K562 (cell line): ENCODE measurements at regions not wholly inside any gene's neighbourhood (a gene's known extent, or its start where the extent isn't known, plus 50 kb on each side); places are given as distances from the start of the nearest gene placed in this dataset.
A peak's percentile ranks its signal among the peaks of the same experiment; 100 is the strongest.

Experiments used
- ATAC-seq: fragments of 200-7000 bp; cut with Tn5 transposase; 3 replicates; pipeline ENCODE4 v1.9.1; 2020; ENCODE audit warnings: moderate library complexity
- BruUV-seq: library from RNA; stranded (reverse); fragments of 400-500 nt; replicated peaks from 2 replicates; lab custom pipeline; 2021; lab: Mats Ljungman, UMichigan
- CTCF ChIA-PET: fragments of 300-600 bp; formaldehyde crosslinking; extraction: SDS; loops from one replicate; lab custom pipeline; 2021; ENCODE audit warnings: low intra/inter-chr PET ratio; lab: Yijun Ruan, JAX
- POLR2A ChIA-PET: fragments of 300-600, 350-650 bp; sonication (Branson Sonifier 250); formaldehyde crosslinking; extraction: SDS; loops from one replicate; lab custom pipeline; 2021; ENCODE audit warnings: antibody characterized with exemption, inconsistent platforms; lab: Yijun Ruan, JAX
- DNase-seq, 4 experiments: peaks; one replicate each; pipeline versions ENCODE4 v3.0.0 to v3.0.0-alpha.2; 2011 to 2018; ENCODE audit warnings: low spot score in 3 of 4, mixed read lengths in 3 of 4; ENCODE audit errors: extremely low read depth in 1 of 4
- FAIRE-seq: peaks from 2 replicates; lab custom pipeline; 2011; peaks lifted over from hg19 to GRCh38; lab: Jason Lieb, UNC
- H2AFZ ChIP-seq: 2 replicates; pipeline ENCODE4 v1.6.0; 2011; ENCODE audit warnings: low read depth, low read length, control low read depth, inconsistent platforms
- H3K27ac ChIP-seq: fragments of 200-600 bp; 3 replicates; pipeline ENCODE4 v1.8.0; 2011; ENCODE audit warnings: low read depth, mild to moderate bottlenecking, control low read depth, inconsistent platforms, low read length, moderate library complexity, mixed read lengths; ENCODE audit errors: extremely low read depth
- H3K27me3 ChIP-seq, 2 experiments: fragments of 300-600 bp in 1 of 2; 2 replicates in 1 of 2; 3 replicates in 1 of 2; pipeline versions ENCODE4 v1.6.0 to v1.8.0; 2011; ENCODE audit warnings: inconsistent platforms in 2 of 2, low read length in 2 of 2, mild to moderate bottlenecking in 1 of 2, mixed read lengths in 1 of 2, moderate library complexity in 1 of 2; ENCODE audit not compliant: control insufficient read depth in 2 of 2, insufficient read depth in 2 of 2
- H3K36me3 ChIP-seq: fragments of 300-600 bp; 3 replicates; pipeline ENCODE4 v1.8.0; 2011; ENCODE audit warnings: mild to moderate bottlenecking, low read length, inconsistent platforms; ENCODE audit not compliant: control insufficient read depth, insufficient read depth
- H3K4me1 ChIP-seq, 2 experiments: fragments of 200-600 bp in 1 of 2; replicated peaks in 1 of 2; 2 replicates in 1 of 2; 3 replicates in 1 of 2; pipeline versions ENCODE4 v1.5.1 to v1.8.0; 2011; ENCODE audit warnings: inconsistent platforms in 2 of 2, low read length in 2 of 2, mild to moderate bottlenecking in 1 of 2, mixed read lengths in 1 of 2, moderate library complexity in 1 of 2; ENCODE audit not compliant: control insufficient read depth in 2 of 2, insufficient read depth in 2 of 2
- H3K4me2 ChIP-seq: 2 replicates; pipeline ENCODE4 v1.6.1; 2011; ENCODE audit warnings: low read length, control low read depth, inconsistent platforms, mixed read lengths; ENCODE audit not compliant: insufficient read depth
- H3K4me3 ChIP-seq: fragments of 200-600 bp; sonication (generic), shearing (Covaris generic); 2 replicates; pipeline ENCODE4 v1.5.1; 2016; ENCODE audit warnings: control low read depth, inconsistent platforms
- H3K79me2 ChIP-seq: fragments of 200-600 bp; 3 replicates; pipeline ENCODE4 v1.8.0; 2011; ENCODE audit warnings: low read length, inconsistent platforms; ENCODE audit not compliant: control insufficient read depth, insufficient read depth
- H3K9ac ChIP-seq, 2 experiments: 2 replicates each; pipeline versions ENCODE4 v1.6.0 to v1.6.1; 2011; ENCODE audit warnings: low read depth in 2 of 2, low read length in 2 of 2, control low read depth in 1 of 2, inconsistent platforms in 1 of 2, mild to moderate bottlenecking in 1 of 2, mixed read lengths in 1 of 2; ENCODE audit not compliant: insufficient read depth in 1 of 2
- H3K9me1 ChIP-seq: one replicate; pipeline ENCODE4 v1.6.0; 2011; ENCODE audit warnings: inconsistent platforms, mild to moderate bottlenecking, low read length, moderate library complexity; ENCODE audit not compliant: control insufficient read depth, insufficient read depth
- H3K9me3 ChIP-seq: replicated peaks from 2 replicates; pipeline ENCODE4 v1.5.1; 2011; ENCODE audit warnings: low read depth, low read length, inconsistent platforms; ENCODE audit not compliant: control insufficient read depth, insufficient read depth
- H4K20me1 ChIP-seq: replicated peaks from 2 replicates; pipeline ENCODE4 v1.6.1; 2011; ENCODE audit warnings: low read length, inconsistent platforms, mixed read lengths; ENCODE audit not compliant: control insufficient read depth, insufficient read depth
- ARNT ChIP-seq, 2 experiments: fragments of 450-650 bp; IDR thresholded peaks; 2 replicates each; pipeline ENCODE4 v1.6.1; 2016; ENCODE audit warnings: mild to moderate bottlenecking in 1 of 2
- CBX1 ChIP-seq: sonication (generic); IDR thresholded peaks from 2 replicates; pipeline ENCODE4 v1.6.1; 2016; ENCODE audit warnings: antibody characterized with exemption, low read depth, mild to moderate bottlenecking
- ELF2 ChIP-seq: fragments of 250-450 bp; sonication (Bioruptor Pico); IDR thresholded peaks from 2 replicates; pipeline ENCODE4 v1.5.0; 2021; ENCODE audit warnings: mild to moderate bottlenecking
- HBP1 ChIP-seq: fragments of 450-650 bp; formaldehyde crosslinking; IDR thresholded peaks from 2 replicates; pipeline ENCODE4 v1.4.0; 2022; ENCODE audit warnings: missing genetic modification characterization
- HIVEP1 ChIP-seq: fragments of 250-450 bp; sonication (Bioruptor Pico); IDR thresholded peaks from 2 replicates; pipeline ENCODE4 v1.4.0; 2020; ENCODE audit warnings: mild to moderate bottlenecking
- JUNB ChIP-seq: fragments of 450-650 bp; formaldehyde crosslinking; conservative IDR thresholded peaks from 2 replicates; pipeline ENCODE4 v1.4.0; 2020; ENCODE audit warnings: mild to moderate bottlenecking
- MCM2 ChIP-seq: fragments of 450-650 bp; IDR thresholded peaks from 2 replicates; pipeline ENCODE4 v1.6.1; 2017; ENCODE audit warnings: low read depth, mild to moderate bottlenecking
- RHOXF2B ChIP-seq: fragments of 250-450 bp; sonication (Bioruptor Pico); conservative IDR thresholded peaks from 2 replicates; pipeline ENCODE4 v1.5.1; 2021
- TCF7L2 ChIP-seq: fragments of 150-350 bp; IDR thresholded peaks from 2 replicates; pipeline ENCODE4 v1.6.1; 2016; ENCODE audit warnings: low read depth, mild to moderate bottlenecking, low read length, moderate library complexity
- ZBTB9 ChIP-seq: fragments of 450-650 bp; formaldehyde crosslinking; IDR thresholded peaks from 2 replicates; pipeline ENCODE4 v1.4.0; 2020; ENCODE audit warnings: mild to moderate bottlenecking, moderate library complexity
- ZNF212 ChIP-seq: fragments of 450-650 bp; formaldehyde crosslinking; IDR thresholded peaks from 2 replicates; pipeline ENCODE4 v1.4.0; 2020; ENCODE audit warnings: mild to moderate bottlenecking
- ZNF449 ChIP-seq: fragments of 250-450 bp; sonication (Bioruptor Pico); IDR thresholded peaks from 2 replicates; pipeline ENCODE4 v1.8.0; 2022; ENCODE audit warnings: moderate library complexity, mild to moderate bottlenecking, inconsistent platforms
- ZNF77 ChIP-seq: fragments of 250-450 bp; sonication (Bioruptor Pico); IDR thresholded peaks from 2 replicates; pipeline ENCODE4 v1.5.0; 2020
- WGBS: fragments of 100-300 bp; shearing (Covaris generic); methylation state at CpG from one replicate; pipeline ENCODE4 v1.1.6; 2016; ENCODE audit warnings: low coverage, mixed read lengths; ENCODE audit not compliant: insufficient coverage; ENCODE audit errors: missing lambda C conversion rate; 5-methylcytosine and 5-hydroxymethylcytosine counted together
- in situ Hi-C: fragments of 300-500 bp; cut with MboI; formaldehyde crosslinking; loops from 4 replicates; pipeline ENCODE4 v1.15.0; 2018; ENCODE audit warnings: inconsistent platforms, mixed read lengths
- intact Hi-C: fragments of 100-400 bp; cut with micrococcal nuclease; formaldehyde crosslinking; loops from 2 replicates; pipeline ENCODE4 v1.14.2; 2022
- TF ChIP-seq, protein P1 (sequence below): fragments of 150-350 bp; IDR thresholded peaks from 2 replicates; pipeline ENCODE4 v1.6.1; 2014; ENCODE audit warnings: low read depth, mild to moderate bottlenecking, low read length, borderline replicate concordance

DNA sequence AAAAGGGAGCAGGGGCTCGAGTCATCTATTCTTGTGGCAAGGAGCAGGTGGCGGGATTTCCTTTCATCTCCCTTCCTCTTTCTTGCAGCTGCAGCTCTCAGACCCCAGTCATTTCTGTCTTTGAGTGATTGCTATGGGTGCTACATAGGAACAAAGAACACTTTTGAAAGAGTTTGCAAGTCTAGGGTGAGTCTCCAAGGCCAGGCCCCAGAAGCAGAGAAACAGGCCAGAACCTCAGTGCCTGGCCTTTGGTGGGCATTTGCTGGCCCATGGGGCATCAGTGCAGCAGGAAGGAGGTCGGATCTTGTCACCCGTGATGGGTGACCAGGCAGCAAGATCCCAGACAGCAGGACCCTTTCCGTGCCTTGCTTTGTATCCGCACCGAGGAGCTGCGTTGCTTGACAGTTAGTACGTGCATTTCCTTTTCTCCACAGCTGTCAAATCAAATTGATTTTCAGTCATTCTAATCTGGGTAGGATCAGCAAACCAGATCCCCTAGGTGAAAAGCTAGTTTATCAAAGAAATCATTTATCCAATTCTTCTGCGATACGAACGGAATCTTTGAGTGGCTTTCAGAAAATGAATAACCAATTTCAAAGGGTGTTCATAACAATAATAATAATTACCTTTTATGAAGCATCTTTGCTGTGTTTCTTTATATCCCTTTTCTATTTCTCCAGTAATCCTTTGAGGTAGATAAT, 244.6 kb upstream of the MAF start:
- intact Hi-C loops, result loop anchor here (2.0 to 5.0 kb wide), 2 partner anchors 24 to 237 kb away; no protein-coding TSS in a partner anchor
- CTCF ChIA-PET, result interaction anchor here (0.7 kb wide), 1 partner anchor 9 kb away, joined by 3 read pairs; no protein-coding TSS in a partner anchor
- H3K27ac ChIP-seq, result peak overlapping the region; percentile 75
- TF ChIP-seq CBX1 (no peak), HBP1 (0 out of 2 replicates have a peak, but pooled peaks have one; percentile 28), ELF2 (peak; percentile 10), RHOXF2B (CRISPR knock-in tag) (peak; percentile 80; the same call in 1 of the 2 replicates), MCM2 (no peak), ZBTB9 (peak; percentile 43; the same call in 1 of the 2 replicates), ZNF212 (peak; percentile 16; the same call in 1 of the 2 replicates), TCF7L2 (no peak), HIVEP1 (CRISPR knock-in tag) (0 out of 2 replicates have a peak, but pooled peaks have one; percentile 5), ZNF449 (0 out of 2 replicates have a peak, but pooled peaks have one; percentile 66), ZNF77 (CRISPR knock-in tag) (no peak), JUNB (CRISPR knock-in tag) (no peak), ARNT (IDR thresholded peaks at IDR 0.05) (no peak)
- TF ChIP-seq, protein P1, sequence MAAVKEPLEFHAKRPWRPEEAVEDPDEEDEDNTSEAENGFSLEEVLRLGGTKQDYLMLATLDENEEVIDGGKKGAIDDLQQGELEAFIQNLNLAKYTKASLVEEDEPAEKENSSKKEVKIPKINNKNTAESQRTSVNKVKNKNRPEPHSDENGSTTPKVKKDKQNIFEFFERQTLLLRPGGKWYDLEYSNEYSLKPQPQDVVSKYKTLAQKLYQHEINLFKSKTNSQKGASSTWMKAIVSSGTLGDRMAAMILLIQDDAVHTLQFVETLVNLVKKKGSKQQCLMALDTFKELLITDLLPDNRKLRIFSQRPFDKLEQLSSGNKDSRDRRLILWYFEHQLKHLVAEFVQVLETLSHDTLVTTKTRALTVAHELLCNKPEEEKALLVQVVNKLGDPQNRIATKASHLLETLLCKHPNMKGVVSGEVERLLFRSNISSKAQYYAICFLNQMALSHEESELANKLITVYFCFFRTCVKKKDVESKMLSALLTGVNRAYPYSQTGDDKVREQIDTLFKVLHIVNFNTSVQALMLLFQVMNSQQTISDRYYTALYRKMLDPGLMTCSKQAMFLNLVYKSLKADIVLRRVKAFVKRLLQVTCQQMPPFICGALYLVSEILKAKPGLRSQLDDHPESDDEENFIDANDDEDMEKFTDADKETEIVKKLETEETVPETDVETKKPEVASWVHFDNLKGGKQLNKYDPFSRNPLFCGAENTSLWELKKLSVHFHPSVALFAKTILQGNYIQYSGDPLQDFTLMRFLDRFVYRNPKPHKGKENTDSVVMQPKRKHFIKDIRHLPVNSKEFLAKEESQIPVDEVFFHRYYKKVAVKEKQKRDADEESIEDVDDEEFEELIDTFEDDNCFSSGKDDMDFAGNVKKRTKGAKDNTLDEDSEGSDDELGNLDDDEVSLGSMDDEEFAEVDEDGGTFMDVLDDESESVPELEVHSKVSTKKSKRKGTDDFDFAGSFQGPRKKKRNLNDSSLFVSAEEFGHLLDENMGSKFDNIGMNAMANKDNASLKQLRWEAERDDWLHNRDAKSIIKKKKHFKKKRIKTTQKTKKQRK, result no peak

More for the DNA sequence above, 244.6 kb upstream of the MAF start:
- Histone ChIP-seq H2AFZ (peak overlapping the region; percentile 74), H3K36me3 (no peaks in the 10 kb centered on the region), H3K4me2 (peak overlapping the region; percentile 88), H3K27me3 (no peaks in the 10 kb centered on the region), H3K9ac (peak overlapping the region; percentile 68 to 89), H4K20me1 (no peaks in the 10 kb centered on the region), H3K4me1 (peaks cover 16 to 37% of the 10 kb centered on the region in 2 experiments; a peak in 4 of 5 replicates), H3K79me2 (peaks cover 42% of the 10 kb centered on the region), H3K9me1 (no peaks in the 10 kb centered on the region), H3K9me3 (no peaks in the 10 kb centered on the region), H3K4me3 (peak overlapping the region; percentile 39)
- WGBS, result 4% methylated on average over 12 of the region's 12 CpGs
- FAIRE-seq (no peak), ATAC-seq (peak; percentile 10; the same call in 2 of the 3 replicates), DNase-seq (no peak)
- in situ Hi-C loops, result no loop called here
- POLR2A ChIA-PET, result interaction anchor here (0.5 to 2.7 kb wide), 14 partner anchors 9 to 206 kb away, joined by 3 to 20 read pairs (median 3); no protein-coding TSS in a partner anchor
- BruUV-seq, result TSS peak; percentile 75
